HG03039 (cell line): ENCODE measurements at regions not wholly inside any gene's neighbourhood (a gene's known extent, or its start where the extent isn't known, plus 50 kb on each side); places are given as distances from the start of the nearest gene placed in this dataset.
"Not testable (repeated sequence)": the region's sequence is repeated elsewhere in the genome, so short reads cannot be mapped to it uniquely, and the experiment has no call there.

ENCODE experiments used
- ATAC-seq: cut with Tn5 transposase; IDR thresholded peaks from one replicate; pipeline ENCODE4 v1.9.1; 2021; ENCODE audit warnings: mild to moderate bottlenecking, moderate library complexity; ENCODE audit not compliant: unreplicated experiment

DNA sequence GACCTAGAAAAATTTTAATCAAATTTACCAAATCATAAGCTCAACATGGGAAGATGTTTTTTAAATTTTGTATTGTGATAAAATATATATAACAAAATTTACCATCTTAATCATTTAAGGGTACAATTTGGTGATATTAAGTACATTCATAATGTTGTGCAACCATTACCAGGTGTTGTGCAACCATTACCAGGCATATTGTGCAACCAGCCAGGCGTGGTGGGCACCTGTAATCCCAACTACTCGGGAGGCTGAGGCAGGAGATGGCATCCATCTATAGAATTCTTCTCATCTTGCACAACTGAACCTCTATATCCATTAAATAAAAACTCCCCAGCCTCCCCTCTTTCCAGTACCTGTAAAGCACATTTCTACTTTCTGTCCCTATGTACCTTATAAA lies 124.5 kb upstream of the SLC13A1 start:
- ATAC-seq = no peak

DNA sequence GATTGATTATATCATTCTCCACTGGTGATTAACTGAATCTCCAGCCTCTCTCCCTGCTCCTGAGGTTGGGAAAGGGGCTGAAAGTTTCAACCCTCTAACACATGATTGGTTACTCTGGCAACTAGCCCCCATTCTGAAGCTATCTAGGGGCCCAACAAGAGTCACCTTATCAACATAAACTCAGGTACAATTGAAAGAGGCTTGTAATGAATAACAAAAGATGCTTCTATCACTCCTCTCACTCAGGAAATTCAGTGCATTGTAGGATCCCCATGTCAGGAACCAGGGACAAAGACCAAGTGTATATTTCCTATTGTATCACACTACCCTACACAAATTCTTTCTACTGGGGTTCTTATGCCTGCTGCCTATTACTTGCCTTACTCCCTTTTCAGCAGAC lies 123.9 kb upstream of the SLC13A1 start:
- no peak for ATAC-seq

GRCh38 chr7:123321578-123321977 lies 121.8 kb upstream of the SLC13A1 start:
- not testable (repeated sequence) for ATAC-seq

GRCh38 chr7:123319911-123320310 lies 120.1 kb upstream of the SLC13A1 start:
- no peak for ATAC-seq

DNA sequence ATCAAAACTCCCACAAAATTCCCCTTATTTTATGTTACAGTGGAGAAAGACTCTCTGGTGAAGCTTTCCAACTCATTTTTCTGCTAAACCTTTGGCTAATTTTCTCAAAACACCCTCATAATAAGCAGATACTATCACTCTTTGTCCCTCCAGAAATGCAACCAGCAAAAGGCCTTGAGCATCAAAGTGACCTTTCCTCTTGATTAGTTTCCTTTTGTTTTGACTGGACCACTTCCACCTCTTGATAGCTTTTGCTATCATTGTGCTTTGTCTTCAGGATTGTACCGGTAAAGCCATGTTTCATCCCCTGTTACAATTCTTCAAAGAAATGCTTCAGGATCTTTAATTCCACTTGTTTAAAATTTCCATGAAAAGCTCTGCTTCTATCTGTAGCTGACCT lies 115.1 kb upstream of the SLC13A1 start:
- ATAC-seq = no peak

DNA sequence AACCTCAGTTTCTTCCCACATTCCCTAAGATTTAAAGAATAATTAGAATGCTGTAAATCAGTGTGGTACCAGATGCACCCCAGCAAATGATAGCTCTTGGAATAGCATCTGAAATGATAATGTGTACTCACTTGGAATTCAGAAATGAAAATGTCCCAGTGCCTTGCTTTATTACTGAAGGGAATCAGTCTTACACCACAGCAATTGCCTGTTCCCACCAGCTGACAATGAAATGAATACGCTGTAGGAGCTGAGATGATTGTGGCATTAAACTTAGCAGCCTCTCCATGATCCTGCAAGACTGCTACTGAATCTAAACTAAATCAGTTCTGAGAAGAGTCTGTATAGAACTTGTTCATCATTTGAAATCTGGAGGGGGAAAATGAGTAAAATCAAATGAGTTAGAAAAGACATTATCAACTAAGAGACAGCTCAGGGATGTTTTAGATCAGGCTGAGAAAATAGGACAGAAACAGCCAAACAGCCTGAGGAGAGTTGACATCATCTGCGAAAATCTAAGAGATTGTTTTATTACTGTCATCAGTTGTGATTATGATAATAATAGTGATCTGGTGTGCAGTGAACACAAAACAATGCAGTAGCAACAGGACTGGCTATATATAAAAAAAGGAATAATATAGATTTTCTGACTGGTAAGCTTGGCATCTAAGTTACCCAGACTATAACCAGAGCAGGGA lies 108.6 kb upstream of the SLC13A1 start:
- ATAC-seq = no peak

- ATAC-seq = no peak
These were observed 106.1 kb upstream of the SLC13A1 start for GRCh38 chr7:123305840-123306375.

- no peak for ATAC-seq
These were observed 104.2 kb upstream of the SLC13A1 start for GRCh38 chr7:123303926-123304325.

- no peak for ATAC-seq
These were observed 97.2 kb upstream of the SLC13A1 start for GRCh38 chr7:123296965-123297364.

- ATAC-seq = no peak
These were observed 93.9 kb upstream of the SLC13A1 start for GRCh38 chr7:123293710-123294109.

- ATAC-seq = no peak
These were observed 92.5 kb upstream of the SLC13A1 start for GRCh38 chr7:123292227-123292626.

GRCh38 chr7:123289200-123289599 lies 89.4 kb upstream of the SLC13A1 start:
- ATAC-seq = no peak

GRCh38 chr7:123285076-123285700 lies 85.4 kb upstream of the SLC13A1 start:
- ATAC-seq = no peak

DNA sequence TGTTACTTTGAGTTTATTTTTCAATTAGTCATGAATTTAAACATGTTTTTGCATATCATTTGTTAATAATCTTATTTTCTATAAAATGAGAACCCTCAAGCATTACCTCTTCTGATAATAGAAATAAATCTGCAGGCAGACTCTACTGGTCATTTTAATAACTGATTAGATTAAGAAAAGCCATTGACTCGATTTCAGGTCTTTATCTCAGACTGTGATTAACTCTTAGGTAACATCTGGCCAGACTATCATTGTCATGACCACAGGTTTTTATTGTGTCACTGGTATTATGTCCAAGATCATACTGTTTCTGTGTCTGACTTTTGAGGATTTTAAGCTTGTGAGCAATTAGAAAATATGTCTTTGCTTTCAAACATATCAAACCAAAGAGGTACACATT lies 83.6 kb upstream of the SLC13A1 start:
- no peak for ATAC-seq

- no peak for ATAC-seq
These were observed 82.4 kb upstream of the SLC13A1 start for GRCh38 chr7:123282181-123282580.

- ATAC-seq = no peak
These were observed 80.2 kb upstream of the SLC13A1 start for GRCh38 chr7:123279949-123280348.

GRCh38 chr7:123275036-123275753 lies 75.4 kb upstream of the SLC13A1 start:
- ATAC-seq = no peak

DNA sequence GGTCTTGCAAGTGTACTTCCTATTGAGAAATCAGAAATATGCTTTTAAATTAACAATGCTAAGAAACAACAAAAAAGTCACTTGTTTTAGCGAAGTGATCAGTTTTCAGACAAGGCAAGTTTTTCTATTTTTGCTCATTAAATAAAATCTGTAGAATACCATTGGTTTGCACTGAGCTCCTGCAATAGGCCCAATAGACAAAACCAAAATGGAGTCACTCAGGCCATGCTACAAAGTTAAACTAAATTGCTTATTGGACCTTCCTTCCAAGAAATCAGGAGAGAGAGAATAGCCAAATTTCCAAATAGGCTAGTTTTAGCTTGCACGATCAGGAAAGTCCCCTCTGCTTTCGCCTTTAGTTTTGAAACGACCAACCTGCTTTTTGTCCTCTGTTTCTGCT lies 73.4 kb upstream of the SLC13A1 start:
- no peak for ATAC-seq

DNA sequence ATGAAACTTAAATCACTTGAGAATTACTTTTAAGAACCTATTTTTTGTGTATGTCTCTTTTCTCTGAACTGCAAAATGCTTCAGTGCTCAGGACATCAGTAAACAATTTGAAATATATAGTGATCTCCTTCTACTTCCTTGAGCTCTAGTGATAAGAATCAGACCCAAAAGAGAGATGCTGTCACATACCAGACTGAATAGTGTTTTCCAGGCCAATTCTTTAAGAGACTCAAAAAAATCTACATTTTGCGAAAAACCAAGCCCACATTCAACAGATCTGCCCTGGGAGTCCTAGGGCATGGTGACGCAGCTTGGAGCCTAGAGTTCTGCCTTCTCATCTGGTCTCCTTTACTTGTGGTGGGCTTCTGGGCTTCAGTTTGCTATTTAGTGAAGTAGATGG lies 72.1 kb upstream of the SLC13A1 start:
- no peak for ATAC-seq

- no peak for ATAC-seq
These were observed 71.5 kb upstream of the SLC13A1 start for GRCh38 chr7:123271231-123271630.

DNA sequence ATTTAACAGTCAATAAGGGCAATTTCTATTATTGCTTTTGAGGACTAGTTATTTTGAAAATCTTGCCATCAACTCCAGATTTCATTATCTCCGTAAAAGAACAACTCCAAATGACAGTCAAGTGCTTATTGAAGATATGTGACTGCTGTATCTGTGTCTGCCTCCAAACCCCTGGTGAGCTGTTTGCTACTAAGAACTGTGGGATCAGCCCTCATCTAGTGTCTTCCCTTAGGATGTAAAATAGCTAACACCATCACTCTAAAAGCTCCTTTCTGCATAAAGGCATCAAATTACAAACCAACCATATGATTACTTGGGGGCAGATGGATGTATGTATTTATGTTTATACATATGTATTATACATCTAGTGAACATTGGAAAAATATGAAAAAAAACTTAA lies 70.8 kb upstream of the SLC13A1 start:
- ATAC-seq = no peak

- ATAC-seq = no peak
These were observed 66.1 kb upstream of the SLC13A1 start for GRCh38 chr7:123265853-123266252.
